ENCODE measurements at regions not wholly inside any gene's neighbourhood (a gene's known extent, or its start where the extent isn't known, plus 50 kb on each side); places are given as distances from the start of the nearest gene placed in this dataset.

DNA sequence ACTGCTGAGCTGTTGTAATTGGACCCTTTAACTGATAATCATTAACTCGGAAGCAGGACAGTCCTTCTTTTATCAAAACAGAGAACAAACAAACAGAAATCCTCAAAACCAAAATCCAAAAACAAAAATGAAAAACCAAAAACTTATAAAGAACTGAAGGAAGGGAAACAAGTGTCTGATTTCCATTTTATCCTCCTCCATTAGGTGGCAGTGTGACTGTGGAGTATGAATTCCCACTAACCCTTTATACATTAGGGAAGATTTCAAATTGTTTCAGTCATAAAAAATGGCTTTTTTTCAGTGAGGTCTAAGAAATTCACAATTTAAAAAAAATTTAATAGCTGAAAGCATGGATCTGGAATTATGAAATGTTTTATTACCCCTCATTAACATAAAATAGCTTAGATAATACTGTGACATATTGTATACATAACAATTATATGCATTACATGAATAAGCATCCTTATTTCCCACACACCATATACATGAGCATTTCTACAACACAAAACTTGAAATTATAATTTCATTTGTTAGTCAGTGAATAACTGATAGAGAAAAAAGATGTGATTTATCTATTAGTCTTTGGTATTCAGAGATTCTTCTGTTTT lies 1074.3 kb upstream of the PCDH9 start:
- DNase-seq (ENCODE audit: low spot score): peak; percentile 11

- no peak for DNase-seq (ENCODE audit: low spot score)
Measured at GRCh38 chr13:68293631-68294030, 1063.5 kb upstream of the PCDH9 start.

DNA sequence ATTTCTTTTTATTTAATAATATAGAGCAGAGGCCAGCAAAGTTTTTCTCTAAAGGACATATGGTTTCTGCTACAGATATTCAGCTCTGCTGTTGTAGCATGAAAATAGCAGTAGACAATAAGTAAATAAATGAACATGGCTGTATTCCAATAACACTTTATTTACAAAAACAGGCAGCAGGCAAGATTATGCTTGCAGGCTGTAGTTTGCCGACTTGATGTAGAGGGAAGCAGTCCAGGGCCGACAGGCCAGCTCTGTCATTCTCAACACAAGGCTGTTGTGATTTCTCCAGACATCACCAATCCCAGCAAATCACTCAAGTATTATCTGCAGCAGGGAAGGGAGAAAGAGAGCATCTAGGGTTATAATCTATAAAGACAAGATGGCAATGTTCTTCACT lies 1062.5 kb upstream of the PCDH9 start:
- no peak for DNase-seq (ENCODE audit: low spot score)

DNA sequence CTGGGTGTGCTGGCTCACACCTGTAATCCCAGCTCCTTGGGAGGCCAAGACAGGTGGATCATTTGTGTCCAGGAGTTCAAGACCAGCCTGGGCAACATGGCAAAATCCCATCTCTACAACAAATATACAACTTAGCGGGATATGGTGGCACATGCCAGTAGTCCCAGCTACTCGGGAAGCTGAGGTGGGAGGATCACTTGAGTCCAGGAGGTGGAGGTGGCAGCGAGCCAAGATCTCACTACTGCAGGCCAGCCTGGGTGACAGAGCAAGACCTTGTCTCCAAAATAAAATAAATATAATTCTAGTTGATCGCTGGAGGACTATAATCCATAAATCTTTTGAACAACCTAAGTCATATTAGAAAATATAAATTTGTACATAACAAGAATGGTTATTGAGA lies 1061.5 kb upstream of the PCDH9 start:
- DNase-seq (ENCODE audit: low spot score): no peak

DNA sequence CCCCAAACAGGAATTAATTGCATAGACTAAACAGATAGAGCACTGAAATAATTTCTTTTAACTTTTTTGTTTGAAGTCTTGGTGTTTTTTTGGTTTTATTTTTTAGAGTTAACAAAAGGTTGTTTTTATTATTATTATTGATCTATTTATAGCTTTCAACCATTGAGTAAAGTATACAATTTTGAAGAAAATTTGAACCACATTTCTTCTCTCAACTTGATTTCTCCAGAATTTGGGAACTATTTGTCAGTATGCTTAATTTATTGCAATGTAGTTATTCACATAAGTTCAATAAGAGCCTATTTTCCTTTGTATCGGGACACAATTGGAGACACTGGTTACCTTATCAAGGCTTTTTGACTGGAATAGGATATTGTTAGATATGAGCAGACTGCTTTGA lies 1045.6 kb upstream of the PCDH9 start:
- no peak for DNase-seq (ENCODE audit: low spot score)

- DNase-seq (ENCODE audit: low spot score): no peak
Measured at GRCh38 chr13:68272652-68273051, 1042.5 kb upstream of the PCDH9 start.

GRCh38 chr13:68264692-68265091 lies 1034.6 kb upstream of the PCDH9 start:
- DNase-seq (ENCODE audit: low spot score): no peak

- no peak for DNase-seq (ENCODE audit: low spot score)
Measured at GRCh38 chr13:68261105-68261504, 1031.0 kb upstream of the PCDH9 start.

- no peak for DNase-seq (ENCODE audit: low spot score)
Measured at GRCh38 chr13:68257111-68257842, 1027.1 kb upstream of the PCDH9 start.

DNA sequence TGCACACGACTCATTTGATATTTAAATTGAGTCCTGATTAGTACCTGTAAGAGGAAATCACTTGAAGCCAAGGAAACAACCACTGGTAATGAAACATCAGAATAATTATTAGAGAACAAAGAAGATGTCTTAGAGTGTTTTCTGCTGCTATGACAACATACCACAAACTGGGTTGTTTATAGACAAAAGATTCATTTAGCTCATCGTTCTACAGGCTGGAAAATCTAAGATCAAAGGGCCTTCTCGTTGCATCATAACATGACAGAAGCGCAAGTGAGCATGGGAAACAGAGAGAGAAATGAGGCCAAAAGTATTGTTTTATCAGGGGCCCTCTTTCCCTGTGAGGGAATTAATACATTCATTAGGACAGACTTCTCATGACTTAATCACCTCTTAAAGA lies 1024.0 kb upstream of the PCDH9 start:
- DNase-seq (ENCODE audit: low spot score): no peak

DNA sequence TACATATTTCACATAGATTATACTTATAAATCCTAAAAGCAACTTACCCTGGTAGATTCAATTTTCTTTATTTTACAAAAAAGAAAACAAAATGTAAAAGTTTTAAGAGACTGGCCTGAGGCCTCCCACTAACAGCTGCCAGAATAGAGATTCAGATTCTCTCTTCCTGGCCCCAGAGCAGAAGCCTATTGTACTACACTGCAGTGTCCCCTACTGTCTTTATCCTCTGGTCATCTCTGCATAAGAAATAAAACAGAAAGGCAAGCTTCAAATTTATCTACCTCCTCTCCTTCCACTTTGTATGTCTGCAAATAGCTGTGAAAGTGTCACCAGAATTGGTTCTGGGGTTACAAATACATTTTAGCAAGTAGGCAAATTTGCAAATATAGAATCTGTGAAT lies 1004.1 kb upstream of the PCDH9 start:
- DNase-seq (ENCODE audit: low spot score): no peak

- no peak for DNase-seq (ENCODE audit: low spot score)
Measured at GRCh38 chr13:68232351-68233130, 1002.4 kb upstream of the PCDH9 start.

GRCh38 chr13:68214691-68215415 lies 984.7 kb upstream of the PCDH9 start:
- DNase-seq (ENCODE audit: low spot score): no peak

- DNase-seq (ENCODE audit: low spot score): no peak
Measured at GRCh38 chr13:68199271-68199670, 969.1 kb upstream of the PCDH9 start.

- DNase-seq (ENCODE audit: low spot score): no peak
Measured at GRCh38 chr13:68190818-68191217, 960.7 kb upstream of the PCDH9 start.

DNA sequence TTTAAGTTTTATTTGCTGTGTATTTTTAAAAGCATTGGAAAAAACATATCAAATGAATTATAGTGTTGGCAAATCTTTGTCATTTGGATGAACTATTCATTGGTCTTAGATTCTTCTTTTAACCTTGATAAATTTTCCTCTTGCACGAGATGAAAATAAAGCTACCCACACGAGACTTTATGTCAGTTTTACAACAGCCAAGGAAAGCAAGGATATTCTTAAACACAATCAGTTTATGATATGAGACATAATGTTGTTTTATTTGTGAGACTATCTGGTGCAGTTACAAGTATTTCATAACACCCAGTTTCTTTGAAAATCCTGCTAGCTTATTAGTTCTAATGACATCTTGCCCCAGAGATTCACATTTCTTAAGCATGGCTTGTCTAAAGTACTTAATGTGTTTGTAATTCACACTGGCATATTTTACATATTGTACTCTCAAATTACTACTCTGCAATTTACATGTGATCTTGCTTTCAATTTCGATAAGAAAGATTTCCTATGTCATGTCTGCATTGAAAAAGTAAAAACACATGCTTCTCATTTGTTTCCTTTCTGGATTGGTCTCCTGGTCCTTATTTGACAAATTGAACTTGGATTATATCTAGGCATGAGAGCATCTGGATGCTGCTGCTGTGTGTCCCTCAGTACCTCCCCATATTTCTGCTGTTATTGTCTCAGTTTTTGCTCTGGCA lies 955.5 kb upstream of the PCDH9 start:
- no peak for DNase-seq (ENCODE audit: low spot score)

DNA sequence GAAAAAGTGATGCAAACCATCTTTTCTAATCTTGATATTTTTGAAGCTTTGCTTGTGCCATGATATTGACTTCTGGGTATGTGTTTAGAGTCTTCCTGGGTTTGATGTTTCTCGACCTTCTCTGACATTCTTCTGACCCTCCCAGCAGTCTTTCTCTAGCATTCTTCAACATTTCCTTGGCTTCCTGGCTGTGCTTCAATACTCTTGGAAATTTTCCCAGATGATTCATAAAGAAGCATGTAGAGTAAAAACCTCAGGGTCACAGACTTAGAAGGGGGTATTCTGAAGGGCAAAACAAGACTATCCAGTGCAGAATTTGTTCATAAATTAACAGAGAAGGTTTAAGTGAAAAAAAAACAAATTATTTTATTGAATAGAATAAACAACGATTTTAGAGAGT lies 946.3 kb upstream of the PCDH9 start:
- no peak for DNase-seq (ENCODE audit: low spot score)

DNA sequence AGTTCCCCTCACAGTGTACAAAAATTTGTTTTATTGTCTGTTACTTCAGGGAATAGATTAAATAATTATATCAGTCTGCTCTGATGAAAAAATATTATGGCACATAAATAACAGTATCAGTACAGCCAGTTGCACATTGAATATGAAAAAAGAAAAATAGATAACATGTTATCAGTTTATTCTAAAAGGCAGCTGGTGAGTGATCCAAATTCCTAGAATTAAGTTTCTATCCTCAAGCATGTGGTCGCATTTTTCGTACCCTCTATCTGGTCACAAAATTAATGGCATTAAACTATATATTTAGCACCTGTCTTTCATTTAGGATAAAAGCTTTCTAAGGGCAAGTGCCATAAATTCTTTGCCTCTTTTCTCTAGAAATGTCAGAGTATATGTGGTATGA lies 944.8 kb upstream of the PCDH9 start:
- no peak for DNase-seq (ENCODE audit: low spot score)

DNA sequence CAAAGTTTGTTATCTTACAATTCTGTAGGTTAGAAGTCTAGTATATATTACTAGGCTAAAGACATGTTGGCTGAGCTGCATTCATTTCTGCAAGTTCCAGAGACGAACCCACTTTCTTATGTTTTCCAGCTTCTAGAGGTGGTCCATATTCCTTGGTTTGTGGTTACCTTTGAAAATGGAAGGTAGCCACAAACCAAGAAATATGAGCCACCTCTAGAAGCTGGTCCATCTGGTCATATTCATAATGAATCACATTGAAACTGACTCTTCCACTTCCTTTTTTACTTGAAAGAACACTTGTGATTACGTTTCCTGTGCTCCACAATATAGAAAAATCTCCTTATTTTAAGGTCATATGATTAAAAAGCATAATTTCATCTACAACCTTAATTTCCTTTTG lies 943.0 kb upstream of the PCDH9 start:
- no peak for DNase-seq (ENCODE audit: low spot score)

- DNase-seq (ENCODE audit: low spot score): no peak
Measured at GRCh38 chr13:68170961-68171360, 940.8 kb upstream of the PCDH9 start.

DNA sequence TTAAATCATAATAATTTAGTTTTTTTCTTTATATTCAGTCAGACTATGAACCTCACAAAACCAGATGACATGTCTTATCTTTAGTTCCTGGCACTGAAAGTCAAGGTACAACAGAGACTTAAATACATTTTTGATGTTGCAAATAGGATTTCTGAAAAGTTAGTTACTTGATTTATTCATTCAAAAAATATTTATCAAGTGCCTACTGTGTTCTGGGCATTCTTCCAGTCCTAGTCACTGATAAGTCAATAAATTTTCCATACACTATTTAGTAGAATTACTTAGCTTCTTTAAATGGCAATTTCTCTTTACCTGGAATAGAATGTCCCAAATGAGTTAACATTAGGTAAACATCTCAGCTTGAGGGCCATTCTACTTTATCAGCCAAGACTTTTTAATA lies 938.3 kb upstream of the PCDH9 start:
- no peak for DNase-seq (ENCODE audit: low spot score)

DNA sequence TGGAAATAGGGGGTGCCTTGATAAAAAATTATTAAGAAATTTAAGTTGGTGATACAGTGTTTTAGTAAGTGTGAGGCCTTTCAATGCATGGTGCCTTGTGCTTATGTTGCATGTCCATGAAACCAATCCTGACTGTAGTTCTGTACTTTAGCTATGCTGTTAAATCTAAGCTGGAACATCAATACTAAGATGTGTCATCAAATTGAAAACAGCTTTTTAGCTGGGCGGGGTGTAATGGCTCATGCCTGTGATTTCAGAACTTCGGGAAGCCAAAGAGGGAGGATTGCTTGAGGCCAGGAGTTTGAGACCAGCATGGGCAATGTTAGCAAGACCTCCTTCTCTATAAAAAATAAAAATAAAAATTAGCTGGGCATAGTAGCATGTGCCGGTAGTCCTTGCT lies 930.3 kb upstream of the PCDH9 start:
- no peak for DNase-seq (ENCODE audit: low spot score)

Data from GM03348 (cell line).